Upper lobe of right lung (tissue), 1 donor: ENCODE measurements at regions not wholly inside any gene's neighbourhood (a gene's known extent, or its start where the extent isn't known, plus 50 kb on each side); places are given as distances from the start of the nearest gene placed in this dataset.
"Not testable (repeated sequence)": the region's sequence is repeated elsewhere in the genome, so short reads cannot be mapped to it uniquely, and the experiment has no call there.

ENCODE experiments used
- ATAC-seq: fragments of 200-7000 bp; cut with Tn5 transposase; one replicate; pipeline ENCODE4 v1.9.1; 2020; ENCODE audit warnings: mild to moderate bottlenecking, moderate library complexity
- DNase-seq: peaks from one replicate; pipeline ENCODE4 v3.0.0-alpha.2; 2020
- H3K27ac ChIP-seq: fragments of 200-600 bp; one replicate; pipeline ENCODE4 v1.8.0; 2022
- H3K27me3 ChIP-seq: fragments of 200-600 bp; one replicate; pipeline ENCODE4 v1.8.0; 2022; ENCODE audit warnings: mild to moderate bottlenecking
- H3K36me3 ChIP-seq: fragments of 200-600 bp; one replicate; pipeline ENCODE4 v1.8.0; 2022
- H3K4me1 ChIP-seq: fragments of 200-600 bp; one replicate; pipeline ENCODE4 v1.8.0; 2022
- H3K4me3 ChIP-seq: fragments of 200-600 bp; one replicate; pipeline ENCODE4 v1.8.0; 2022; ENCODE audit warnings: mild to moderate bottlenecking
- H3K9me3 ChIP-seq: fragments of 200-600 bp; one replicate; pipeline ENCODE4 v1.8.0; 2022
- CTCF ChIP-seq: fragments of 200-600 bp; IDR thresholded peaks from one replicate; pipeline ENCODE4 v1.8.0; 2022; ENCODE audit warnings: antibody characterized with exemption
- intact Hi-C: fragments of 100-400 bp; cut with DNase I; formaldehyde crosslinking; loops from one replicate; pipeline ENCODE4 v1.11.0; 2022
- donor health status: DM: no; HTN: yes; CAD: no; lungs with severe emphysema.

GRCh38 chr7:109695419-109695818, 1125.7 kb downstream of the DNAJB9 start:
- Histone ChIP-seq H3K36me3 (no peaks in the 10 kb centered on the region), H3K9me3 (no peaks in the 10 kb centered on the region), H3K4me3 (no peak overlapping the region), H3K27ac (no peak overlapping the region), H3K4me1 (no peaks in the 10 kb centered on the region), H3K27me3 (no peaks in the 10 kb centered on the region)
- intact Hi-C loops: no loop called here
- TF ChIP-seq CTCF: no peak
- ATAC-seq (no peak), DNase-seq (no peak)

GRCh38 chr7:109696723-109697122, 1127.0 kb downstream of the DNAJB9 start:
- no peak overlapping the region for H3K27ac ChIP-seq
- H3K4me3 ChIP-seq: no peak overlapping the region
- intact Hi-C loops: no loop called here
- H3K4me1 ChIP-seq: no peaks in the 10 kb centered on the region
- no peaks in the 10 kb centered on the region for H3K36me3 ChIP-seq
- ATAC-seq (no peak), DNase-seq (no peak)
- H3K9me3 ChIP-seq: no peaks in the 10 kb centered on the region
- no peaks in the 10 kb centered on the region for H3K27me3 ChIP-seq
- no peak for TF ChIP-seq CTCF

GRCh38 chr7:109699661-109700060, 1130.0 kb downstream of the DNAJB9 start:
- no peak for TF ChIP-seq CTCF
- H3K36me3 ChIP-seq: no peaks in the 10 kb centered on the region
- ATAC-seq: no peak

GRCh38 chr7:109713366-109713765, 1143.7 kb downstream of the DNAJB9 start:
- Histone ChIP-seq H3K36me3 (no peaks in the 10 kb centered on the region), H3K4me1 (no peaks in the 10 kb centered on the region), H3K4me3 (no peak overlapping the region), H3K27me3 (no peaks in the 10 kb centered on the region), H3K9me3 (no peaks in the 10 kb centered on the region), H3K27ac (no peak overlapping the region)
- intact Hi-C loops: no loop called here
- TF ChIP-seq CTCF: no peak
- DNase-seq (no peak), ATAC-seq (no peak)

More at GRCh38 chr7:109699661-109700060, 1130.0 kb downstream of the DNAJB9 start:
- H3K27ac ChIP-seq: no peak overlapping the region
- no peaks in the 10 kb centered on the region for H3K4me1 ChIP-seq
- intact Hi-C loops: no loop called here
- H3K27me3 ChIP-seq: no peaks in the 10 kb centered on the region
- H3K4me3 ChIP-seq: no peak overlapping the region
- no peaks in the 10 kb centered on the region for H3K9me3 ChIP-seq
- DNase-seq: no peak

GRCh38 chr7:109719359-109719758, 1149.7 kb downstream of the DNAJB9 start:
- H3K36me3 ChIP-seq, H3K4me3 ChIP-seq, H3K27ac ChIP-seq, H3K4me1 ChIP-seq, ATAC-seq, H3K9me3 ChIP-seq, H3K27me3 ChIP-seq, intact Hi-C loops, DNase-seq: not testable (repeated sequence)

- no peak overlapping the region for H3K4me3 ChIP-seq
- intact Hi-C loops: no loop called here
- H3K4me1 ChIP-seq: no peaks in the 10 kb centered on the region
- ATAC-seq: no peak
- no peak for DNase-seq
- no peak for TF ChIP-seq CTCF
- H3K27ac ChIP-seq: no peak overlapping the region
- no peaks in the 10 kb centered on the region for H3K27me3 ChIP-seq
- no peaks in the 10 kb centered on the region for H3K36me3 ChIP-seq
- no peaks in the 10 kb centered on the region for H3K9me3 ChIP-seq
Measured at GRCh38 chr7:109734601-109735000, 1164.9 kb downstream of the DNAJB9 start.
